ENCODE measurements at regions not wholly inside any gene's neighbourhood (a gene's known extent, or its start where the extent isn't known, plus 50 kb on each side); places are given as distances from the start of the nearest gene placed in this dataset.

DNA sequence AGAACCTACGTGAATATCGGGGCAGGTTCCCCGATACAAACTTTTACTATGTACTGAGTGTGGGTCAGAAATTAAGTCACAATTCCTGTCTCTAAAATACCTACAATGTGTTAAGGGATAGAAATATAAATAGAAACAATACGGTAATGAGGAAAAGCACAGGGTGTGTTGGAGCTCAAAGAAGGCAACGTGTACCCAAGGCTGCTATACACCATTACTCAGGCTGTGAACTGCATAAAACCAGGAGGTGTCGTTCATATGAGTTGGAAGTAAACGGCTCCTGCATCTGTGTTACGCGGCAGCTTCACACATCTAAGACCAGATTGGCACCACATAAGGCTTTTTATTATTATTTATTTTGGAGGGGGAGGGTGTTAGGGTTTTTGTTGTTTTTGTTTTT is 50.1 kb upstream of the TRPM3 start:
- no peaks in the 10 kb centered on the region for H3K9me3 ChIP-seq (replicated peaks; ENCODE audit: control insufficient read depth, insufficient read depth, low read length)
- H3K9me1 ChIP-seq (replicated peaks; ENCODE audit: control insufficient read depth, extremely low read depth, insufficient read depth, low read length), result no peaks in the 10 kb centered on the region
- H3K79me2 ChIP-seq (ENCODE audit: control insufficient read depth, insufficient read depth, low read length), result no peaks in the 10 kb centered on the region
- H3K36me3 ChIP-seq (ENCODE audit: control insufficient read depth in 2 of 2, extremely low read depth in 1 of 2, insufficient read depth in 2 of 2, low read length in 2 of 2), result no peaks in the 10 kb centered on the region
- ChIA-PET POLR2A (no interaction called here), CTCF (no interaction called here)
- DNase-seq (ENCODE audit: low read depth, low spot score), result no peak
- no peak overlapping the region for H2AFZ ChIP-seq (ENCODE audit: low read depth, low read length)
- no peak overlapping the region for H3K4me3 ChIP-seq (replicated peaks in 1 of 3; ENCODE audit: insufficient read depth in 1 of 3, low read depth in 1 of 3, low read length in 3 of 3)
- FAIRE-seq, result no peak
- no peaks in the 10 kb centered on the region for H3K4me1 ChIP-seq (ENCODE audit: control insufficient read depth, extremely low read depth, insufficient read depth, low read length)
- H3K27ac ChIP-seq (ENCODE audit: insufficient read depth, low read depth, low read length), result no peak overlapping the region
- no TSS peak for BruUV-seq (replicated peaks)
- H3K27me3 ChIP-seq (ENCODE audit: control insufficient read depth in 2 of 2, insufficient read depth in 2 of 2, low read length in 2 of 2), result no peaks in the 10 kb centered on the region
- intact Hi-C loops (cut with micrococcal nuclease), result no loop called here
- no peak overlapping the region for H3K4me2 ChIP-seq (ENCODE audit: insufficient read depth, low read length)
- dilution Hi-C loops (cut with MboI; ENCODE audit: extremely low pct_ligation_motif_present, low sequenced_read_pairs), result no loop called here
- TF ChIP-seq JUN (IDR thresholded peaks at IDR 0.05; ENCODE audit: borderline replicate concordance, insufficient read depth, insufficient read length, low read depth) (no peak), MYC (IDR thresholded peaks at IDR 0.05; ENCODE audit: low read depth, low read length) (no peak), POLR2AphosphoS5 (IDR thresholded peaks at IDR 0.05; ENCODE audit: insufficient read depth, low read depth, low read length) (no peak), FOS (IDR thresholded peaks at IDR 0.05; ENCODE audit: borderline replicate concordance, insufficient read depth, low read length) (no peak), GATA2 (IDR thresholded peaks at IDR 0.05; ENCODE audit: insufficient read depth, insufficient read length, low read depth, low read length) (no peak), POLR2A (IDR thresholded peaks at IDR 0.05; ENCODE audit: low read depth, low read length) (no peak), EZH2 (IDR thresholded peaks at IDR 0.05; ENCODE audit: borderline replicate concordance, low read depth, low read length, severe bottlenecking) (no peak), MAX (IDR thresholded peaks at IDR 0.05; ENCODE audit: insufficient read depth, insufficient read length) (no peak), CTCF (IDR thresholded peaks at IDR 0.05; ENCODE audit: extremely low read depth in 1 of 2, insufficient read depth in 1 of 2, low read depth in 1 of 2, low read length in 2 of 2) (no peak)
- no peak overlapping the region for H3K9ac ChIP-seq (replicated peaks; ENCODE audit: extremely low read depth, insufficient read depth, low read length)
- no peaks in the 10 kb centered on the region for H4K20me1 ChIP-seq (replicated peaks; ENCODE audit: control insufficient read depth, extremely low read depth, insufficient read depth, low read length)

Measured in endothelial cell of umbilical vein (primary cell).